K562 (cell line): ENCODE measurements at regions not wholly inside any gene's neighbourhood (a gene's known extent, or its start where the extent isn't known, plus 50 kb on each side); places are given as distances from the start of the nearest gene placed in this dataset.

Experiments used
- ARNT ChIP-seq, 2 experiments: fragments of 450-650 bp; IDR thresholded peaks; 2 replicates each; pipeline ENCODE4 v1.6.1; 2016; ENCODE audit warnings: mild to moderate bottlenecking in 1 of 2
- CBX3 ChIP-seq, 2 experiments: IDR thresholded peaks; 1 replicate in 1 of 2; 2 replicates in 1 of 2; pipeline ENCODE4 v1.6.1; 2012; ENCODE audit warnings: inconsistent platforms in 2 of 2, low read length in 2 of 2, borderline replicate concordance in 1 of 2, control low read depth in 1 of 2
- EP400 ChIP-seq: fragments of 450-650 bp; IDR thresholded peaks from 2 replicates; pipeline ENCODE4 v1.6.1; 2017; ENCODE audit warnings: antibody characterized with exemption, mild to moderate bottlenecking, moderate library complexity
- ERF ChIP-seq: fragments of 450-650 bp; formaldehyde crosslinking; IDR thresholded peaks from 2 replicates; pipeline ENCODE4 v1.4.0; 2020; ENCODE audit warnings: mild to moderate bottlenecking, mixed read lengths
- JUND ChIP-seq, 2 experiments: IDR thresholded peaks; 2 replicates in 1 of 2; 3 replicates in 1 of 2; pipeline ENCODE4 v1.6.1; 2011; ENCODE audit warnings: borderline replicate concordance in 2 of 2, low read depth in 2 of 2, low read length in 2 of 2, improper control_type of control experiment in 1 of 2, missing biosample characterization in 1 of 2, missing genetic modification characterization in 1 of 2, missing genetic modification reagents in 1 of 2
- MCM2 ChIP-seq: fragments of 450-650 bp; IDR thresholded peaks from 2 replicates; pipeline ENCODE4 v1.6.1; 2017; ENCODE audit warnings: low read depth, mild to moderate bottlenecking
- WHSC1 ChIP-seq: IDR thresholded peaks from one replicate; pipeline ENCODE4 v1.6.1; 2012; ENCODE audit warnings: low read length, control low read depth, inconsistent platforms
- TF ChIP-seq, protein P1 (sequence below): sonication (generic); formaldehyde crosslinking; IDR thresholded peaks from 2 replicates; pipeline ENCODE4 v1.4.0; 2020; ENCODE audit warnings: mild to moderate bottlenecking, missing genetic modification reagents
- TF ChIP-seq, protein P2 (sequence below): fragments of 450-650 bp; IDR thresholded peaks from 2 replicates; pipeline ENCODE4 v1.6.1; 2016; ENCODE audit warnings: low read depth
- TF ChIP-seq, protein P3 (sequence below): fragments of 150-350 bp; conservative IDR thresholded peaks from 2 replicates; pipeline ENCODE4 v1.6.1; 2014; ENCODE audit warnings: low read length
- TF ChIP-seq, protein P4 (sequence below), 3 experiments: IDR thresholded peaks in 2 of 3; conservative IDR thresholded peaks in 1 of 3; 2 replicates each; pipeline ENCODE4 v1.5.1; 2011 to 2012; ENCODE audit warnings: low read length in 3 of 3, mild to moderate bottlenecking in 3 of 3, control low read depth in 2 of 3, improper control_type of control experiment in 1 of 3, inconsistent platforms in 1 of 3, low read depth in 1 of 3, mixed read lengths in 1 of 3, moderate library complexity in 1 of 3; ENCODE audit not compliant: insufficient read depth in 2 of 3
- TF ChIP-seq, protein P5 (sequence below): fragments of 250-450 bp; sonication (Bioruptor Pico); IDR thresholded peaks from 2 replicates; pipeline ENCODE4 v1.9.0; 2021; ENCODE audit warnings: mild to moderate bottlenecking

DNA sequence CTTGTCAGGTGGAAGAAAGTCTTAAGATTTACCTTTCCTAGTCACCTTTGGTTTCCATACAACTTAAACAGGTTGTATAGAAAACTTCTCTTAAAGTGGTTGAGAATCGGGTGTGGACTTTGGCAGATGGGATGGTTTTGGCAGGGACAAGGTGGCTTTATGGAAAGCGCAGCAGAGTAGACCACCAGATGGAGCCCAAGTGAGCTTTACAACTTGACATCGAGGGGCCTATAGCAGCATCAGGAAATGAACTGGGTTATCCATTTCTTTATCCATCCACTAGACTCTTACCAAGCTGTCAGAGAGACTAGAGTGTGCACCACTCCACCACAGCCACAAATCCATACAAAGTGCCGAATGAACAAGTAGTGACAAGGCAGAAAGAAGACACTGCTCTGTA is 85.3 kb upstream of the MBNL1 start (continued):
- TF ChIP-seq JUND (IDR thresholded peaks at IDR 0.05; ENCODE audit: borderline replicate concordance, low read depth, low read length) = no peak
- TF ChIP-seq JUND (tag; IDR thresholded peaks at IDR 0.05; ENCODE audit: borderline replicate concordance, low read depth, low read length) = 0 out of 3 replicates have a peak, but pooled peaks have one; percentile 17
- no peak for TF ChIP-seq ERF (CRISPR knock-in tag)
- TF ChIP-seq, protein P1, sequence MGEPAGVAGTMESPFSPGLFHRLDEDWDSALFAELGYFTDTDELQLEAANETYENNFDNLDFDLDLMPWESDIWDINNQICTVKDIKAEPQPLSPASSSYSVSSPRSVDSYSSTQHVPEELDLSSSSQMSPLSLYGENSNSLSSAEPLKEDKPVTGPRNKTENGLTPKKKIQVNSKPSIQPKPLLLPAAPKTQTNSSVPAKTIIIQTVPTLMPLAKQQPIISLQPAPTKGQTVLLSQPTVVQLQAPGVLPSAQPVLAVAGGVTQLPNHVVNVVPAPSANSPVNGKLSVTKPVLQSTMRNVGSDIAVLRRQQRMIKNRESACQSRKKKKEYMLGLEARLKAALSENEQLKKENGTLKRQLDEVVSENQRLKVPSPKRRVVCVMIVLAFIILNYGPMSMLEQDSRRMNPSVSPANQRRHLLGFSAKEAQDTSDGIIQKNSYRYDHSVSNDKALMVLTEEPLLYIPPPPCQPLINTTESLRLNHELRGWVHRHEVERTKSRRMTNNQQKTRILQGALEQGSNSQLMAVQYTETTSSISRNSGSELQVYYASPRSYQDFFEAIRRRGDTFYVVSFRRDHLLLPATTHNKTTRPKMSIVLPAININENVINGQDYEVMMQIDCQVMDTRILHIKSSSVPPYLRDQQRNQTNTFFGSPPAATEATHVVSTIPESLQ (CRISPR knock-in tag) = no peak
- TF ChIP-seq, protein P2, sequence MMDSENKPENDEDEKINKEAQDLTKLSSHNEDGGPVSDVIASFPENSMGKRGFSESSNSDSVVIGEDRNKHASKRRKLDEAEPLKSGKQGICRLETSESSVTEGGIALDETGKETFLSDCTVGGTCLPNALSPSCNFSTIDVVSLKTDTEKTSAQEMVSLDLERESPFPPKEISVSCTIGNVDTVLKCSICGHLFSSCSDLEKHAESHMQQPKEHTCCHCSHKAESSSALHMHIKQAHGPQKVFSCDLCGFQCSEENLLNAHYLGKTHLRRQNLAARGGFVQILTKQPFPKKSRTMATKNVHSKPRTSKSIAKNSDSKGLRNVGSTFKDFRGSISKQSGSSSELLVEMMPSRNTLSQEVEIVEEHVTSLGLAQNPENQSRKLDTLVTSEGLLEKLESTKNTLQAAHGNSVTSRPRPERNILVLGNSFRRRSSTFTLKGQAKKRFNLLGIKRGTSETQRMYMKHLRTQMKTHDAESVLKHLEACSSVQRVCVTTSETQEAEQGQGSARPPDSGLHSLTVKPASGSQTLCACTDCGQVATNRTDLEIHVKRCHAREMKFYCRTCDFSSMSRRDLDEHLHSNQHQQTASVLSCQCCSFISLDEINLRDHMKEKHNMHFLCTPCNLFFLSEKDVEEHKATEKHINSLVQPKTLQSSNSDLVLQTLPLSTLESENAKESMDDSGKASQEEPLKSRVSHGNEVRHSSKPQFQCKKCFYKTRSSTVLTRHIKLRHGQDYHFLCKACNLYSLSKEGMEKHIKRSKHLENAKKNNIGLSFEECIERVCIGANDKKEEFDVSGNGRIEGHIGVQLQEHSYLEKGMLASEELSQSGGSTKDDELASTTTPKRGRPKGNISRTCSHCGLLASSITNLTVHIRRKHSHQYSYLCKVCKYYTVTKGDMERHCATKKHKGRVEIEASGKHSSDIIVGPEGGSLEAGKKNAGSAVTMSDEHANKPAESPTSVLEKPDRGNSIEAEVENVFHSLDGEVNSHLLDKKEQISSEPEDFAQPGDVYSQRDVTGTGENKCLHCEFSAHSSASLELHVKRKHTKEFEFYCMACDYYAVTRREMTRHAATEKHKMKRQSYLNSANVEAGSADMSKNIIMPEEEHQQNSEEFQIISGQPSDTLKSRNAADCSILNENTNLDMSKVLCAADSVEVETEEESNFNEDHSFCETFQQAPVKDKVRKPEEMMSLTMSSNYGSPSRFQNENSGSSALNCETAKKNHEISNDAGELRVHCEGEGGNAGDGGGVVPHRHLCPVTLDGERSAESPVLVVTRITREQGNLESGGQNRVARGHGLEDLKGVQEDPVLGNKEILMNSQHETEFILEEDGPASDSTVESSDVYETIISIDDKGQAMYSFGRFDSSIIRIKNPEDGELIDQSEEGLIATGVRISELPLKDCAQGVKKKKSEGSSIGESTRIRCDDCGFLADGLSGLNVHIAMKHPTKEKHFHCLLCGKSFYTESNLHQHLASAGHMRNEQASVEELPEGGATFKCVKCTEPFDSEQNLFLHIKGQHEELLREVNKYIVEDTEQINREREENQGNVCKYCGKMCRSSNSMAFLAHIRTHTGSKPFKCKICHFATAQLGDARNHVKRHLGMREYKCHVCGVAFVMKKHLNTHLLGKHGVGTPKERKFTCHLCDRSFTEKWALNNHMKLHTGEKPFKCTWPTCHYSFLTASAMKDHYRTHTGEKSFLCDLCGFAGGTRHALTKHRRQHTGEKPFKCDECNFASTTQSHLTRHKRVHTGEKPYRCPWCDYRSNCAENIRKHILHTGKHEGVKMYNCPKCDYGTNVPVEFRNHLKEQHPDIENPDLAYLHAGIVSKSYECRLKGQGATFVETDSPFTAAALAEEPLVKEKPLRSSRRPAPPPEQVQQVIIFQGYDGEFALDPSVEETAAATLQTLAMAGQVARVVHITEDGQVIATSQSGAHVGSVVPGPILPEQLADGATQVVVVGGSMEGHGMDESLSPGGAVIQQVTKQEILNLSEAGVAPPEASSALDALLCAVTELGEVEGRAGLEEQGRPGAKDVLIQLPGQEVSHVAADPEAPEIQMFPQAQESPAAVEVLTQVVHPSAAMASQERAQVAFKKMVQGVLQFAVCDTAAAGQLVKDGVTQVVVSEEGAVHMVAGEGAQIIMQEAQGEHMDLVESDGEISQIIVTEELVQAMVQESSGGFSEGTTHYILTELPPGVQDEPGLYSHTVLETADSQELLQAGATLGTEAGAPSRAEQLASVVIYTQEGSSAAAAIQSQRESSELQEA = no peak
- TF ChIP-seq, protein P3, sequence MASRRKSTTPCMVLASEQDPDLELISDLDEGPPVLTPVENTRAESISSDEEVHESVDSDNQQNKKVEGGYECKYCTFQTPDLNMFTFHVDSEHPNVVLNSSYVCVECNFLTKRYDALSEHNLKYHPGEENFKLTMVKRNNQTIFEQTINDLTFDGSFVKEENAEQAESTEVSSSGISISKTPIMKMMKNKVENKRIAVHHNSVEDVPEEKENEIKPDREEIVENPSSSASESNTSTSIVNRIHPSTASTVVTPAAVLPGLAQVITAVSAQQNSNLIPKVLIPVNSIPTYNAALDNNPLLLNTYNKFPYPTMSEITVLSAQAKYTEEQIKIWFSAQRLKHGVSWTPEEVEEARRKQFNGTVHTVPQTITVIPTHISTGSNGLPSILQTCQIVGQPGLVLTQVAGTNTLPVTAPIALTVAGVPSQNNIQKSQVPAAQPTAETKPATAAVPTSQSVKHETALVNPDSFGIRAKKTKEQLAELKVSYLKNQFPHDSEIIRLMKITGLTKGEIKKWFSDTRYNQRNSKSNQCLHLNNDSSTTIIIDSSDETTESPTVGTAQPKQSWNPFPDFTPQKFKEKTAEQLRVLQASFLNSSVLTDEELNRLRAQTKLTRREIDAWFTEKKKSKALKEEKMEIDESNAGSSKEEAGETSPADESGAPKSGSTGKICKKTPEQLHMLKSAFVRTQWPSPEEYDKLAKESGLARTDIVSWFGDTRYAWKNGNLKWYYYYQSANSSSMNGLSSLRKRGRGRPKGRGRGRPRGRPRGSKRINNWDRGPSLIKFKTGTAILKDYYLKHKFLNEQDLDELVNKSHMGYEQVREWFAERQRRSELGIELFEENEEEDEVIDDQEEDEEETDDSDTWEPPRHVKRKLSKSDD = 0 out of 2 replicates have a peak, but pooled peaks have one; percentile 26
- TF ChIP-seq, protein P4, sequence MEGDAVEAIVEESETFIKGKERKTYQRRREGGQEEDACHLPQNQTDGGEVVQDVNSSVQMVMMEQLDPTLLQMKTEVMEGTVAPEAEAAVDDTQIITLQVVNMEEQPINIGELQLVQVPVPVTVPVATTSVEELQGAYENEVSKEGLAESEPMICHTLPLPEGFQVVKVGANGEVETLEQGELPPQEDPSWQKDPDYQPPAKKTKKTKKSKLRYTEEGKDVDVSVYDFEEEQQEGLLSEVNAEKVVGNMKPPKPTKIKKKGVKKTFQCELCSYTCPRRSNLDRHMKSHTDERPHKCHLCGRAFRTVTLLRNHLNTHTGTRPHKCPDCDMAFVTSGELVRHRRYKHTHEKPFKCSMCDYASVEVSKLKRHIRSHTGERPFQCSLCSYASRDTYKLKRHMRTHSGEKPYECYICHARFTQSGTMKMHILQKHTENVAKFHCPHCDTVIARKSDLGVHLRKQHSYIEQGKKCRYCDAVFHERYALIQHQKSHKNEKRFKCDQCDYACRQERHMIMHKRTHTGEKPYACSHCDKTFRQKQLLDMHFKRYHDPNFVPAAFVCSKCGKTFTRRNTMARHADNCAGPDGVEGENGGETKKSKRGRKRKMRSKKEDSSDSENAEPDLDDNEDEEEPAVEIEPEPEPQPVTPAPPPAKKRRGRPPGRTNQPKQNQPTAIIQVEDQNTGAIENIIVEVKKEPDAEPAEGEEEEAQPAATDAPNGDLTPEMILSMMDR (IDR thresholded peaks at IDR 0.05 in 2 of 3, conservative IDR thresholded peaks at IDR 0.05 in 1 of 3; ENCODE audit: insufficient read depth in 2 of 3, low read depth in 1 of 3, low read length in 3 of 3) = peak; percentile 73 to 84 (median 78)
- no peak for TF ChIP-seq MCM2
- TF ChIP-seq WHSC1 = no peak
- TF ChIP-seq, protein P5, sequence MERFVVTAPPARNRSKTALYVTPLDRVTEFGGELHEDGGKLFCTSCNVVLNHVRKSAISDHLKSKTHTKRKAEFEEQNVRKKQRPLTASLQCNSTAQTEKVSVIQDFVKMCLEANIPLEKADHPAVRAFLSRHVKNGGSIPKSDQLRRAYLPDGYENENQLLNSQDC (CRISPR knock-in tag) = no peak
- TF ChIP-seq EP400 = 0 out of 2 replicates have a peak, but pooled peaks have one; percentile 28
- peak in 1 of 2 experiments; percentile 37; a peak in 1 of 4 replicates for TF ChIP-seq ARNT (IDR thresholded peaks at IDR 0.05)
- TF ChIP-seq CBX3 (IDR thresholded peaks at IDR 0.05; ENCODE audit: borderline replicate concordance in 1 of 2, low read length in 2 of 2) = 0 out of 3 replicates have a peak, but pooled peaks of 1 of the 2 experiments have one; percentile 39
